Left colon (tissue), 2 donors: ENCODE measurements at regions not wholly inside any gene's neighbourhood (a gene's known extent, or its start where the extent isn't known, plus 50 kb on each side); places are given as distances from the start of the nearest gene placed in this dataset.
"Not testable (repeated sequence)": the region's sequence is repeated elsewhere in the genome, so short reads cannot be mapped to it uniquely, and the experiment has no call there.

ENCODE experiments used
- ATAC-seq: fragments of 200-7000 bp; cut with Tn5 transposase; one replicate; pipeline ENCODE4 v1.9.1; 2020; ENCODE audit warnings: mild to moderate bottlenecking, moderate library complexity
- DNase-seq, 2 donors: peaks; one replicate each; pipeline ENCODE4 v3.0.0-alpha.2; 2020
- intact Hi-C, 2 donors: fragments of 100-400 bp; cut with DNase I in 1 of 2; cut with micrococcal nuclease in 1 of 2; formaldehyde crosslinking; loops; one replicate each; pipeline versions ENCODE4 v1.11.2 to v1.14.0; 2022; cut with DNase I, micrococcal nuclease
- donor health status: DM: no; HTN: no; CAD: no.
- donor health status: DM: yes; HTN: yes; CAD: no.

DNA sequence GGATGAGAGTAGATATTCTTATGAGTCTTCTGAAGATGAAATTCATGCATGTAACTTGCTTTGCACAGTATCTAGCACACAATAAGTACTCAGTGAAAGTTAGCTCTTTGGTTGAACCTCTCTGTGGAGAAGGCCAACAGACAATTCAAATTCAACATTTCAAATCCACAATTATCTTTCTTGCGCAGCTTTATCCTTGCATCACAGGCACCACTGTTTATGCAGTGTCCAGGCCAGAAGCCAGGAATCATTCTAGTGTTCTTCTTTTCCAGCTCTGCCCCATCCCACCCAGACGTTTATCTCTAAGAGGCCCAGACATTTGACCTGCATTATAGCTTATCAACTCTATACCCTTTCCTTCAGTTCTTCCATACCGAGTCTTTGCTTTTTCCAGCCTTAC is 254.7 kb upstream of the OBI1 start:
- ATAC-seq = no peak
- intact Hi-C loops = no loop called here
- DNase-seq = no peak

DNA sequence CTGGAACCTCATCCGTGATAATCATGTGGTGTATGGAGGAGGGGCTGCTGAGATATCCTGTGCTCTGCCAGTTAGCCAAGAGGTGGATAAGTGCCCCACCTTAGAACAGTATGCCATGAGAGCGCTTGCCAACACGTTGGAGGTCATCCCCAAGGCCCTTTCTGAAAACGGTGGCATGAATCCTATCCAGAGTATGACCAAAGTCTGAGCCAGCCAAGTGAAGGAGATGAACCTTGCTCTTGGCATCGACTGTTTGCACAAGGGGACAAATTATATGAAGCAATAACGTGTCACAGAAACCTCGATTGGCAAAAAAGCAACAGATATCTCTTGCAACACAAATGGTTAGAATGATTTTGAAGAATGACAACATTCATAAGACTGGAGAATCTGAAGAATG is 251.2 kb upstream of the OBI1 start:
- DNase-seq = no peak
- no peak for ATAC-seq
- intact Hi-C loops = no loop called here

DNA sequence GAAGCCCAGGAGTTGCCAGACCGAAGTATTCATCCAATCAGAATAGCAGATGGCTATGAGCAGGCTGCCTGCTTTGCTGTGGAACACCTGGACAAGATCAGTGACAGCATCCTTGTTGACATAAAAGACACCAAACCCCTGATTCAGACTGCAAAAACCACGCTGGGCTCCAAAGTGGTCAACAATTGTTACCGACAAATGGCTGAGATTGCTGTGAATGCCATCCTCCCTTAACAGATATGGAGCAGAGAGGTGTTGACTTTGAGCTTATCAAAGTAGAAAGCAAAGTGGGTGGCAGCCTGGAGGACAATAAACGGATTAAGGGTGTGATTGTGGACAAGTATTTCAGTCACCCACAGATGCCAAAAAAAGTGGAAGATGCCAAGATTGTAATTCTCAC is 250.3 kb upstream of the OBI1 start:
- DNase-seq = no peak
- no peak for ATAC-seq
- intact Hi-C loops = no loop called here

DNA sequence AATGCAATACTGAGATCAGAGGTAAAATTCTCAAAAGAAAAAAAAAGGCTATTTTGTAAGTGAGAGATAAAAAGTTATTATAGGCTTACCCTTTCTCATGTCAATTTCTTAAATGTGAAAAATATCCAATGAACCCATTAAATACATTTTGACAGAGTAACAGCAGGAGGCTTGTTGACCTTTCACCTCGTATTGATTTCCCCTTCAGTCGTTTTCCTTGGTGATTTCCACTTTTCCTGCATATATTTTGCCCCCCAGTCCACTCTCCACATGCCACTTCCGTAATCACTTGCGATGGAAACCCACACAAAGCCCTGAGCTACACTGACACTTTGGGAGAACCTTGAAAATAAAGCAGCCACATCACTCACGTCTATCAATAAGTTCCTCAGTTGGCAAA is 248.1 kb upstream of the OBI1 start:
- intact Hi-C loops = no loop called here
- no peak for ATAC-seq
- no peak for DNase-seq

DNA sequence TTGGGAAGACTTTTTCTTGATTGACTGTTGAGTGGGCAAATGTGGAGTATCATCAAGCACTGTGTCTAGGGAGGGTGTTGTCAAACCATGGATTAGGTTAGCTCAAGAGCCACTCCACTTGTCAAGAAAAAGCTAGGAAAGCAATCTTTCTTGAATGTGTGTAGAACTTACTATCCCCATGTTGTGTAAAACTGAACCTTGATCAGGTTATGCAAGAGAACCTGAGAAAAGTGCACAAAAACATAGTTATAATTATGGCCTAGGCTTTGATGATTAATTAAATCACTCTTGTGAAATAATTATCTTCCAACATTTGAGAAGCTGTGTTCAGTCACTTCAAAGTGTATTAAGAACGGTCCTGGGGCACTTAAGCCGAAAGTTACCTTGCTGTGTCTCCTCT is 238.2 kb upstream of the OBI1 start:
- ATAC-seq (no peak), DNase-seq (no peak)
- intact Hi-C loops = no loop called here

DNA sequence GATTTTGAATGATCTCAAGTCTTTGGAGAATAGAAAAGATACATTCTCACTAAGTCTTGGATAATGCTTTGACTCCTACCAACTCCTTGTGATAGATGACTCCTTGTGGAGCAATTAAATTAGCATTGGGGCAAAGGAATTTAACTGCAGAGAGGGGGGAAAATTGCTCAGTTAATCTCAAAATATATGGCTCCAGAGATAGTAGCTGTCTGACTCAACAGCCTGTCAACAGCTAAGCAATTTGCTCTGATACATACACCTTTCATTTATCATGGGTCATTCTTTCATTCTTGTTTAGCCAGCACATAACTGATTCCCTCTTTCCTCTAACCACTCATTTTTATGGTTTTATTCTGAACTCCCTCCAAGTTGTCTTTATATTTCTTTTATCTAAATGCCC is 225.6 kb upstream of the OBI1 start:
- intact Hi-C loops = no loop called here
- ATAC-seq = no peak
- no peak for DNase-seq

DNA sequence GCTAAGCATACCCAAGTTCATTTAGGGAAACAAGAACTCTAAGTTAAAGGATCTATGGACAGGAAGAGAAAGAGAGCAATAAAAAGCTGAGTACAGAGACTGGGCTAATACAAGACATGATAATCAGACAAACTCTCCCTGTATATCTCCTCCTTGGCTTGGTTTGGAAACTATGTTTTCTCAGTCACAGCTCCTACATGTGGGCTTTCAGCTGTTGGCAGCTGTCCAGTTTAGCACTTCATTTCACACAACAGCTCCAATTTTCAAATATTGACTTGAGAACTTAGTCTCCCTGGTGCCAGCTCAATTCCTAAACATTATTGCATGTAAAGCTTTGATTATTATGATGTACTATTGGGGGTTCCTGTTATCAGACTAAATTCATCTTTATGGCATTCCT is 222.8 kb upstream of the OBI1 start:
- intact Hi-C loops = no loop called here
- ATAC-seq (no peak), DNase-seq (no peak)

DNA sequence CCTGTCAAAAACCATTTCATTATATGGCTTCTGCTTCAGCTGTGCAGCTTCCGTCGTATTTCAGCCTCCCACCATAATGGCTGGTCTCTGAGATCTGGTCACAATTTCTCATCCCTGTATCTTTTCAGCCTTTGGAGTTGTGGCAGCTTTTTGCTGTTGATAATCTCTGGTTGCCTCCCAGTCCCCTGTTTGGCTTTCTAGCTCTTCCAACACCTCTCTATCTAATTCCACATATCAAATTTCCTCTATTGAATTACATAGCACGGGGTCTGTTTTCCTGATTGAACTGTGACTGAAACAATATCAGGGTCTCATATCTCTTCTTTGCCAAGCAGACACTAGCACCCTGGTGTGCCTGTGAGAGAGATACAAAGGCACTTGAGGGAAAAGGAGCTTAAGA is 222.1 kb upstream of the OBI1 start:
- intact Hi-C loops = no loop called here
- ATAC-seq = no peak

DNA sequence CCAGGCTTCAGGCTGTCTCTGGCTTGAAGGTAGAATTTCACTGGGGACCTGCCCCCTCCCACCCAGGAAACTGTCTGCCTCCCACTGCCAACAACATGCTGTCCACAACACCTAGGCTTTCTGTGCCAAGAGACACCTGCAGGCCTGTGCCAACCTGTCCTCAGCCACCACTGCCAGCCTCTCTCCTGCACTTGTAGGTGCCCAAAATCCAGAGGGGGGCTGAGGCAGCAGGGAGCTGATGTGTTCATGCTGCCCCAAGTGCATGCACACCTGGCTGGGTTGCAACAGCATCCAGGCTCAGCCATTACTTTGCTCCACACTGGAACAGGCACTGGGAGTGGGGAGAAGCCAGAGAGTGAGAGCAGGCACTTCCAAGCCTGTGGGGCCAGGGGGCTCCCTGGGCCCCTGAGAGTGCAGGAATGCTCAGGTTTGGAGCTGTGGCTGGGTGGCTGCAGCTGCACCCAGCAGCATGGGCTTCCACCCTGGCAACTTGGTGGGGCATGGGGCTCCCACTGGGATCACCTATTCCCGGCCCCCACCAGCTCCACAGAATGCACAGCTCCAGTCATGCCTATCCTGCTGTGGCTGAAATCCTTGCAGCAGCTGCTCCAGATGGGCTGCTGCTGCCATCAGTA is 218.1 kb upstream of the OBI1 start:
- DNase-seq (no peak), ATAC-seq (no peak)
- intact Hi-C loops = no loop called here

More for the DNA sequence above, 222.1 kb upstream of the OBI1 start:
- no peak for DNase-seq

DNA sequence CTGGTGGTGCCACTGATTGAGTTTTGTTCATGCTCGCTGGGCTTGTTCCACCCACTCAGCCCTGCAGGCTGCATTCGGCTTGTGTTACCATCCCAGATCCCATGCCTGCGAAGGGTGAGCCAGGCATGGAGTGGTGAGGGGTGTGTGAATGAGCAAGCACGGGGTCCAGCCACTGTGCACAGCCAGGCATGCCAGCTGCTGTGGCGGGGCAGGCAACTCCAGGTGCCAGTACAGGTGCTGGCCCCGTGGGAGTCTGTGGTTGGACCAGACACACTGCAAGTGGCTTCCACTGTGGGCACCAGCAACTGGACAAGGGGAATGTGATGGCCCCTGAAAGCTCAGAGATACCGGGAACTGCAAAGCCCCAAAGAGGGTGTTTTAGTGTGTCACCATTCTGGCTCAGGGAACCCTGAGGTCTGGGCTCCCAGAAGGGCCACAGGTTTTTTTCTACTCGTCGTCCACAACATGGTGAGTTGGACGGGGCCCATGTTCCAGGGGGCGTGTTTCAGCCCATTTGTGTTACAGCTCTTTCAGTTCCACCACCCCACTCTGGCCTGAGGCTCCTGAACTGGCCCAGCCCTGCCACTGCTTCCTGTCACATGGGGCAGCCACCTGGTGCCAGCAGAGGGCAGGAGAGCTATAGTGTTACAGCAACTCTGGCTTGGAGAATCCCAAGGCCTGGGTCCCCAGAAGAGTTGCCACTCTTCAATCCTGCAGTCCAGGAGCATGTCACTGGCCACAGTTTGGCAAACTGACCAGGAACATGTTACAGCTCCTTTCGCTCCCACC is 217.0 kb upstream of the OBI1 start:
- ATAC-seq = no peak
- DNase-seq = peak in 1 of 2 donors; percentile 9
- intact Hi-C loops = no loop called here

DNA sequence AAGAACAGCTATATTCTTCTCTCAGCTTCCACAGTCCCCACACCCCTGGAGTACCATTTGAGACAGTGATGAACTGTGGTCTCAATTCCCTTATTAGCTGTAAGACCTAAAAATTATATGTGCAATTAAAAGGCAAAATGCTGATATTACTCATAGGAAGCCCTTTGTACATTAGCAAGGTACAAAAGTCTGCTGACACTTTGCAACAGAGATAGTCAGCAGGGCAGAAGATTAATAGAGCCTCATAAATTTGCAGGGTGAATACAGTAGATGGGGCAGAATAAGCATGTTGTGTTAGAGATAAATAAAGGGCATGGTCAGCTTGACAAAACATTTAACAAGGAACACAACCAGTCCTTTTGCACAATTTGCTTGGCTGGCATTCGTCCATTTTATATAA is 210.0 kb upstream of the OBI1 start:
- DNase-seq (no peak), ATAC-seq (no peak)
- intact Hi-C loops = no loop called here

DNA sequence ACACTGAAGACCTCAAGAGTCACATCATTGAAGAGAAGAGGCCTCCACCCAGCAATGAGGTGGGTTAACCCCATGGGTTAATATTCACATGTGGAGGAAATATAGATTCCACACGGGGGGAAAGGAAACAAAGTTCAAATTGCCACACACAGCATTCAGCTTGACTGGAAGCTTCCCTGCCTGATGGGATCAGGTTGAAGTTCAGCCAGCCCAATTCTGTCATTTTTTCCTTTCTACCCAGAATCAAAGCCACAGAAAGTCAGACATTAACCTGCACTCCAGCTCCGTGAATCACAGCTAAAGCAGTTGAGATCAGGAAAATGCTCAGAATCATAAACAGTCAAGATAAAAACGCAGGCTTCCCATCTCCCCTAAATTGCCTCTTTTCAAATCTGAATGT is 208.7 kb upstream of the OBI1 start:
- intact Hi-C loops = no loop called here
- ATAC-seq (no peak), DNase-seq (no peak)

DNA sequence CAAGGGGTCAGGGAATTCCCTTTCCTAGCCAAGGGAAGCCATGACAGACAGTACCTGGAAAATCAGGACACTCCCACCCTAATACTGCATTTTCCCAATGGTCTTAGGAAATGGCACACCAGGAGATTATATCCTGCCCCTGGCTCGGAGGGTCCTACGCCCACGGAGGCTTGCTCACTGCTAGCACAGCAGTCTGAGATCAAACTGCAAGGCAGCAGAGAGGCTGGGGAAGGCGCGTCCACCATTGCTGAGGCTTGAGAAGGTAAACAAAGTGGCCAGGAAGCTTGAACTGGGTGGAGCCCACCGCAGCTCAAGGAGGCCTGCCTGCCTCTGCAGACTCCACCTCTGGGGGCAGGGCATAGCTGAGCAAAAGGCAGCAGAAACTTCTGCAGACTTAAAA is 207.1 kb upstream of the OBI1 start:
- intact Hi-C loops, ATAC-seq, DNase-seq: not testable (repeated sequence)

DNA sequence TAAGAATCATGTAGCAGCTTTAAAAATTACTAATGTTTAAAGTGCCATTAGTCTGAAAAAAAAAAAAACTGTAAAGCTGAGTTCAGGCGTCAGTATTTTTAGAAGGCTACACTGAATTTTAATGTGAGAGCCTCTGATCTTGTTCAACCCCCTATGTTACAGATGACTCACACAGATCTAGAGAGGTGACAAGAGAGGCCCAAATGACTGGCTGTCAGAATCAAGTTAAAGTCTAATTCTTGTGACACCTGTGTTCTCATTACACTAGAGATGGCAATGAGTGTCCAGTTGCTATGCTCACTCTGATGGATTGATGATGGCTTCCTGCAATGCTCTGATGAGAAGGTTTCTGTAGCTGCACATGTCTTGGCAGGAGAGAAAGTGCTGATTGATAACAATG is 203.5 kb upstream of the OBI1 start:
- no peak for ATAC-seq
- intact Hi-C loops = no loop called here
- no peak for DNase-seq

DNA sequence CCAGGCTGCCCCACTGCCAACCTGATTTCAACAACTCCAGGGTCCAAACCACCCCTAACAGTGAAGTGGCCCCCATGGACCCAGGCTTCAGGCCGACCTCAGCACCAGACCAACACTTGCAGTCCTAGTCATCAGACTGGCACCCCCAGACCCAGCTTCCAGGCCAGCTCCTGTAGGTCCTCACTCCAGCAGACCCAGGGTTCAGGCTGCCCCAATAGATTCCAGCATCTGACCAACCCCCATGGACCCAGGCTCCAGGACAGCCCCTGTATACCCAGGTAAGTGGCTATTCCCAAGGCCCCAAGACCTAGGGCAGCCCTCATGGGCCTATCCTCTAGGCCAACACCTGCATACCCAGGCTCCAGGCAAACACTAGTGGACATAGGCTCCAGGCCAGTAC is 193.8 kb upstream of the OBI1 start:
- ATAC-seq = no peak
- no peak for DNase-seq
- intact Hi-C loops = no loop called here

DNA sequence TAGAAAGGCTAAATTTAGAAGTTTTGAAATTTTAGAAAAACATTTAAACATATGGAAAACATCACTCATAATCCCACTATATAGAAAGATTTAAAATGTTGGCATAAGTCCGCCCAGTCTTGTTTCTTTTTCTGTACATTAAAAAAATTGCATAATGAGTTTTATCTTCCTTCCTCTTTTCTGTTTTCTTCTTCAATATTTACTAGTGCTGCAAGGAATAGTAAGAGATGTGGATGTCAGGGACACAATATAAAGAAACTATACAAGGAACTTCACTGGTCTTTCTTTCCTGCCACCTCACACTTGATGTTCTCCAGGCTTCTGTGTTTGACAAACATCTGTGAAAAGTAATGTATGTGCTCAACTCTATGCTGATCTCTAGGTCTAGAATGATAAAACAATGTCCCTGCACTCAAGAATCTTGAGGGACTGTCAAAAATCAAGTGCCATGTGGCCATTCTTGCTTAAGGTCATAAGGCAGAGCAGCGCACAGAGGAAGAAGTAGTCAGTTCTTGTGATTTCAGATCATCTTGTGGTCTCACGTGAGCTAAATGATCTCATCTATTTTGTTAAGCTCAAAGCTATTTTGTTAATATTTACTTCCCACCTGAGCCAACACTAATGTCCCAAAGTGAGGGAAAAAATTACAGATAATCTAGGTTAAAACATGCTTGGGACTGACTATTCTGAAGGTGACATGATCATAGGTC is 186.9 kb upstream of the OBI1 start:
- intact Hi-C loops = no loop called here
- ATAC-seq = no peak

DNA sequence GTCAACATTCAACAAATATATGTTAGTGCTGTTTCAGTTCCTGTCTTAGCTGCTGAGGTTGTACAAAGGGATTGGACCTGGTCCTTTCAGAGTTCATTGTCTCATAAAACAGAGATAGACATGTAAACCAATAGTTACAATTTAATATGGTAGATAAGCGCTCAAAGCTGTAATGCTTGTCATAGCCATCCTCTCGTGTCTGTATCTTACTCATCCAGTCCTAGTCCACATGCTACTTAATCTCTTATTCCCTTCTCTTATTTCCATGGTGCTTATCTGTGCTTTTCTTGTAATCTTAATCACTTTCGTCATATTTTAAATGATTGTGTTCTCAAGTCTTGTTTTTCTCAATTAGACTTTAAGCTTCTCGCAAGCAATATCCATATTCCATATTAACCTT is 185.2 kb upstream of the OBI1 start:
- ATAC-seq = no peak
- DNase-seq = no peak
- intact Hi-C loops = no loop called here

More for the DNA sequence above, 186.9 kb upstream of the OBI1 start:
- DNase-seq = no peak

DNA sequence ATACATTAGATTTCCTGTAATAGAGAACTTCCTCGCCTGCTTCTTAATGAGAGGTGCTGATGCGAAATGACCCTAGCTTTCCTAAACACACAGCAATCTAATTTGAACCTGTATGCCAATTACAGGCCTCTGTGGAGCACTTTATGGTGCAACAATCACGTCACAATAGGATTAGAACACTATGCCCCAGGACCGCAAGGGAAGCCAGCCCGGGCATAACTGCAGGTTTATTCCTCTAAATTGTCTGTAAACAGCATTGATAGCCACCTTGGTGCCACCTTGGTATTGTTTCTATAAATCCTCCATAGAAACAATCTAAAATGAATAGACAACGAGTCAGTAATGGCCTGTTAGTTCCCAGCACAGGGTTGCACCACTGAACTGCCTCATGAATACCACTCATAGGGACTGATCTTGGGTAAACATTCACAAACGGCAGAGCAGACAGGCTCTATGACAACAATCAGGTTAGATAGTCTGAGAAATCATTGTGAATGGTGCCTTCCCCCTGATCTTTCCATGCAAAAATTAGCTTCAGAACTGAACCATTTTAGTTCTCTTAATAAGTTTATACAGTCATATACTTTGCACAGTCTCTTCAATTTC is 182.5 kb upstream of the OBI1 start:
- no peak for DNase-seq
- no peak for ATAC-seq
- intact Hi-C loops = no loop called here

DNA sequence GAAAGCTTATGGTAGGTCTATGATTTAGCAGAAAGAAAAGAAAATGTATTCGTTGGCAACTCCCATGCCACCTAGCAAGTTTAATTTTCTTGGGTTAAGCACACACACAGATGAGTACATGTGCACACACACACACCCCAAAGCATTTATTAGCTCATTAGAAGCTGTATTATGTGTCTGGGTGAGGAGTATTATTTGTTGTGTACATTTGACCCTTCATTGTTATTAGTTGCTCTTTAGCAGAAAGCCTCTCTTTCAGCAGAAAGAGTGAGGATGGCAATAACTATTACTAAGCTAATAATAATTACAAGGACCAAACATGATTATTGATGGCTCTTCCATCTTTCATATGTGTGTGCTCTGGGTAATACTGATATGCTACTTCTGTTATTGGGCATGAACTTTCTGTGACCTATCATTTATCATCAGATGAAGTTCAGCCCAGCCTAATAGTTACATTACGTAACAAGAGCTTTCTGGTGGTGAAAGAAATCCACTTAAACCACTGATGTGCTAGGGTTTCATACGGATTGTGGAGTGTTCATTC is 177.4 kb upstream of the OBI1 start:
- intact Hi-C loops = no loop called here
- DNase-seq (no peak), ATAC-seq (no peak)

DNA sequence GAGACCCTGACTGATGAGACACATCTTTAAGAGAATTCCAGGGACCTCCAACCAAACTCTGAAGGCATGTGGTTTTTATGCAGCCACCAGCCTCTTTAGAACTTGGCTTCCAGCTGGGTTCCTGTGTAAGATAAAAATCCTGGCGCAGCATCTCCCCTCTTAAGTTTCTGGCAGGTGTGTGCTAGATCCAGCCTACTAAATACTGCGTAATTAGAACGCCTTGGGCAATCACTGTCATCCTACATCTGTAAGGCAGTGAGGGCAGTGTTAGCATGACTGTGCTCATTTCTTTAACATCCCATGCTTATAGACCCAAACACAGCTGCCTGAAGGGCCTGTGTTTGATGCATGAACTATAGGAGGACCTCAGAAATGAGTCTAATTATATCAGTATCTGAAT is 173.5 kb upstream of the OBI1 start:
- intact Hi-C loops = no loop called here
- ATAC-seq (no peak), DNase-seq (no peak)
